RWPE1 (cell line): ENCODE measurements at regions not wholly inside any gene's neighbourhood (a gene's known extent, or its start where the extent isn't known, plus 50 kb on each side); places are given as distances from the start of the nearest gene placed in this dataset.

ENCODE experiments used
- CTCF ChIA-PET: fragments of 350-600 bp; sonication (Branson Sonifier 250); formaldehyde crosslinking; extraction: SDS; loops from one replicate; lab custom pipeline; 2021; lab: Yijun Ruan, JAX
- POLR2A ChIA-PET: fragments of 400-600 bp; formaldehyde crosslinking; extraction: SDS; loops from one replicate; lab custom pipeline; 2020; ENCODE audit warnings: antibody characterized with exemption; ENCODE audit not compliant: low non-redundant PET; lab: Yijun Ruan, JAX
- DNase-seq: peaks from one replicate; pipeline ENCODE4 v3.0.0; 2012; ENCODE audit warnings: low spot score
- H3K27ac ChIP-seq: fragments of 450-650 bp; 2 replicates; pipeline ENCODE4 v1.5.1; 2017
- TF ChIP-seq, protein P1 (sequence below): fragments of 450-650 bp; conservative IDR thresholded peaks from 2 replicates; pipeline ENCODE4 v1.5.1; 2017; ENCODE audit warnings: low read depth, mild to moderate bottlenecking

DNA sequence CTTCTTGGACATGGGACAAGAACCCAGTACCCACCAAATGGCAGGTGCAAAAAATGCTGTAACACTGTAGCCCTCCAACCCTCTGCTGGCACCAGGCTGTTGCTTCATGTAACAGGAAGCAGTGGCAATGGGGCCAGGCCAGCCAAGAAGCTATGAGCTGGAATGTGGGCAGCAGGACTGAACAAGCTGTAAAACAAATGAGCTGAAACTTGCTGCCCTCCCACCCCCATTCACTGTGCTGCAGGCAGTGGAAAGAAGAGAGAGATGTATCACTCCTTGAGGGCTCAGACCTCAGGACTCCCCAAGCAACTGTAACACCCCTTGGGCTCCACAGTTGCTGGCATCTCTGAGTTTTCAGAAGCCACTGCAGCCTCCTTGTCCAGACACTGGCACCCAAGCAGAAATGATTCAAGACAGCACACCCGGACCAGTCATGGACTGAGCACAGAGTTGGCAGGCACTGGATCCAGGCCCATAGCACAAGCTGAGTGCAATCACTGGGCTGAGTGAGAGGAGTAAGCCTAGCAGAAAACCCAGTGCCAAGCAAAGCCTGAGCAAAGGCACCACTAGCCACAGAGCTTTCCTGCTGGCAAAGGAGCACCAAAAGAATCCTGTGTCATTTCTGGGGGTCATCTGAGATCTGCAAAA lies 321.4 kb upstream of the CXADR start:
- CTCF ChIA-PET: no interaction called here
- H3K27ac ChIP-seq: no peak overlapping the region
- DNase-seq: no peak
- TF ChIP-seq, protein P1, sequence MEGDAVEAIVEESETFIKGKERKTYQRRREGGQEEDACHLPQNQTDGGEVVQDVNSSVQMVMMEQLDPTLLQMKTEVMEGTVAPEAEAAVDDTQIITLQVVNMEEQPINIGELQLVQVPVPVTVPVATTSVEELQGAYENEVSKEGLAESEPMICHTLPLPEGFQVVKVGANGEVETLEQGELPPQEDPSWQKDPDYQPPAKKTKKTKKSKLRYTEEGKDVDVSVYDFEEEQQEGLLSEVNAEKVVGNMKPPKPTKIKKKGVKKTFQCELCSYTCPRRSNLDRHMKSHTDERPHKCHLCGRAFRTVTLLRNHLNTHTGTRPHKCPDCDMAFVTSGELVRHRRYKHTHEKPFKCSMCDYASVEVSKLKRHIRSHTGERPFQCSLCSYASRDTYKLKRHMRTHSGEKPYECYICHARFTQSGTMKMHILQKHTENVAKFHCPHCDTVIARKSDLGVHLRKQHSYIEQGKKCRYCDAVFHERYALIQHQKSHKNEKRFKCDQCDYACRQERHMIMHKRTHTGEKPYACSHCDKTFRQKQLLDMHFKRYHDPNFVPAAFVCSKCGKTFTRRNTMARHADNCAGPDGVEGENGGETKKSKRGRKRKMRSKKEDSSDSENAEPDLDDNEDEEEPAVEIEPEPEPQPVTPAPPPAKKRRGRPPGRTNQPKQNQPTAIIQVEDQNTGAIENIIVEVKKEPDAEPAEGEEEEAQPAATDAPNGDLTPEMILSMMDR: no peak
- POLR2A ChIA-PET: no interaction called here

DNA sequence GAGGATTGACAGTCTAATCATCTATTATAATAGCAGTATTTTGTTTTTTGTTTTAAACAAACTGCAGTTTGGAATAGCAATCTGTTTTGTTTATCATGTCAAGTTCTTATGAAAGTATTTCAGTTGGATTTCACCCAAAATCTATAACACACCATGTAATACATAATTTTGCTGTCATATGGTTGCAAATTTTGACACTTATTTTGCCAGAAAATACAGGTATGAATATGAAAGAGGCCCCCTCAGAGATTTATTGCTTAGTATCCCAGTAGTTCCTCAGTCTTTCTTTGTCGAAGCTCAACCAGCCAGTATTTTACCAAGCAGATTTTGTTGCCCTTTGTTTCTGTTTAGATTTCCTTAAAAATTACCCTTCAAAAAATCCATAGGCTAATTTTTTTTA lies 317.5 kb upstream of the CXADR start:
- no peak for DNase-seq
- CTCF ChIA-PET: no interaction called here
- H3K27ac ChIP-seq: no peak overlapping the region
- TF ChIP-seq, protein P1: no peak
- POLR2A ChIA-PET: no interaction called here

DNA sequence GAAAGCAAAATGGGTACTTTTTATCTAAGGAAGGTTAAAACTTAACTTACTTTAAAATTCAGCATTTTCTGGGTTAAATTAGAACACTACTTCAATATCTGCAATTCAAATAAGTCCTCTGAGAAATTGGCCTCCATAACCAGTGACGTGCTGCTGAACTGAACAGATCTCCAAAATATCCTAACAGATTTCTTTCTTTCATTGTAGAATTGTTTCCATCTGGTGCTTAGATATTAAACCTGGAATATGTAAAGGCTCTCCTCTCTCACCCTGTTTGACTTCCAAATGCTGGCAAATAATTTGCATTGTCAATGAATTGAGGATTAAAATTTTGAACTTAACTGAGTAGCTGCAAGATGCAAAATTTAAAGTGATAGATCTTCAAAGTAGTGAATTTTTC lies 316.9 kb upstream of the CXADR start:
- ChIA-PET CTCF (no interaction called here), POLR2A (no interaction called here)
- DNase-seq: no peak
- H3K27ac ChIP-seq: no peak overlapping the region
- TF ChIP-seq, protein P1: no peak

DNA sequence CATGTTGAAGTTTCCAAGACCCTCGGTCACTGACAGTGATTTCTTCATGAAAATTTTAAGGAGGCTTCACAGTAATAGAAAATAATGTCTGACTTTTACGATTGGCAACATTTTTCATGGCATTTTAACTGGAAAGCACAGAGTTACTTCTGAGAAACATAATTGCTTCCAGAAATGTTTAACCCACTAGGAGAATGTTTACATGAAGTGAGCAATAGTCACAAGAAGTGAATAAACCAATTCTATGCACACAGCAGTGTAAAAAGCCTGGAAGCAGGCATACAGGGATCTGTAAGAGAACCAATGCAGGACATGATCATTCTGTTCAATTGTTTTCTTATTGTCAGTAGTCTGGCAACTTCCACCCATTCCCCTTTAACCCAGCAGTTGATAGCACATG lies 316.2 kb upstream of the CXADR start:
- ChIA-PET POLR2A (no interaction called here), CTCF (no interaction called here)
- H3K27ac ChIP-seq: no peak overlapping the region
- TF ChIP-seq, protein P1: no peak
- DNase-seq: no peak

DNA sequence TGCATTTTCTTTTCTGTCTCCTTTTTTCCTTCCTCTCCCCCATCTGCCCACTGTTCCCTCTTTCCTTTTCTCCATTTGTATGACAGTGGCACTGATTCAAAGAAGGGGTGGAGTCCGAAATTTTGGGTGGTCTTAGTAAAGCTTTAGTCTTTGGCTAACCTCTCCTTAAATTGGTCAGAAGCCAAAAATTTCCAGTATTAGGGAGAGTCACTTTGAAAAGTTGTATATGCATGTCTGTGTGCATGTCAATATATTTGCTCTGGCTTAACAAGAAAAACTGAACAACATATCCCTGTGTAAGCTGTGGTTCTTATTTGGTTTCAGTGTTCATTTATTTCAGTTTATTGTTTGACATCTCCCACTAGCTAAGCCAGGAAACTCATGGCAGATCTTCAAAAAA lies 314.8 kb upstream of the CXADR start:
- CTCF ChIA-PET: no interaction called here
- no peak for DNase-seq
- TF ChIP-seq, protein P1: no peak
- H3K27ac ChIP-seq: no peak overlapping the region
- POLR2A ChIA-PET: no interaction called here

DNA sequence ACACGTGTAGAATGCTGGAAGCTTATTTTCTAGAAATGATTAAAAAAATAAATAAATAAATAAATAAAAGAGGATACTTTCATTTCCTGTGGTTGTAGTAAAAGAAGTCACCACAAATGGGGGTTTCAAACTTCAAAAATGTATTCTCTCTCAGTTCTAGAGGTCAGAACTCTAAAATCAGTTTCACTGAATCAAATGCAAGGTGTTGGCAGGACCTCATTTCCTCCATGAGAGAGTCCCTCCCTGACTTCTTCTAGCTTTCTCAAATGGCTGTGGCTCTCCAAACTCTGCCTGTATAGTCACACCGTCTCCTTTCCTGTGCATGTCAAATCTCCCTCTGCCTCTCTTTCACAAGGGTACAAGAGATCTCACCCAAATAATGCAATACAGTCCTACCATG lies 312.6 kb upstream of the CXADR start:
- no peak overlapping the region for H3K27ac ChIP-seq
- DNase-seq: no peak
- CTCF ChIA-PET: no interaction called here
- TF ChIP-seq, protein P1: no peak
- POLR2A ChIA-PET: no interaction called here
